GM18502 (cell line): ENCODE measurements at regions not wholly inside any gene's neighbourhood (a gene's known extent, or its start where the extent isn't known, plus 50 kb on each side); places are given as distances from the start of the nearest gene placed in this dataset.
"Not testable (repeated sequence)": the region's sequence is repeated elsewhere in the genome, so short reads cannot be mapped to it uniquely, and the experiment has no call there.

Source experiments
- ATAC-seq: cut with Tn5 transposase; IDR thresholded peaks from one replicate; pipeline ENCODE4 v1.9.1; 2021; ENCODE audit warnings: mild to moderate bottlenecking; ENCODE audit not compliant: unreplicated experiment, poor library complexity

- ATAC-seq, result no peak
These were observed 921.8 kb upstream of the GJE1 start for GRCh38 chr6:141210901-141211300.

DNA sequence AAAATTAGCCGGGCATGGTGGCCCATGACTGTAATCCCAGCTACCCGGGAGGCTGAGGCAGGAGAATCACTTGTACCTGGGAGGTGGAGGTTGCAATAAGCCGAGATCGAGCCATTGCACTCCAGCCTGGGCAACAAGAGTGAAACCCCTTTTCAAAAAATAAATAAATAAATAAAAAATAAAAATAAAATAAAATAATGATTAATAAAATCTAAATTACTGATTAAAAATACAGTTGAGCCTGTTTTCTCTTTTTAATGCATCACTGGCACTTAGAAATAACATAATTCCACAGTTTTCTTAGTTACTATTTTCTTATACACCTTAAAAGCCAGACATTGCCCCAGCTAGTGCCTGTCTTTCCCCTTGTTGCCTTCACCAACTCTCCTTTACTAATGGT lies 922.8 kb upstream of the GJE1 start:
- ATAC-seq, result no peak

GRCh38 chr6:141208101-141208500 lies 924.6 kb upstream of the GJE1 start:
- ATAC-seq, result no peak

GRCh38 chr6:141203902-141204575 lies 928.7 kb upstream of the GJE1 start:
- no peak for ATAC-seq

GRCh38 chr6:141202626-141203025 lies 930.1 kb upstream of the GJE1 start:
- ATAC-seq, result no peak

DNA sequence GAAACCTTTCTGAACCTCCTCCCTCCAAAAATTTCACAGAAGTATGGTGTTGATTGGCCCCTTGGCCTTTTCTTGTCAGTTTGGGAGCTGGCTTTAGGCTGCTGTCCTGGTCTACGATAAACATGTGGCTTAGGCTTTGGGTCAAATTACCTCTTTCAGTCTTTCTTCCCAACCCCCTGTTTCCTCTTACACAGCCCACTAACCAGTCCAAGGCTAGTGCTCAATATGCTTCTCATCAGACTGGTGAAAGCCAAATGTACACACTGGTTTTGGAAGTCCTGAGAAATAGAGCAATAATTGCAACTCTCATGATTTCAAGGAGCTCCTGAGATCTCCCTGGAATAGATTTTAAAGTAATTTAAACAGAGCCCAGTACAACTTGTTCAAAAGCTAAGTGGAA lies 933.7 kb upstream of the GJE1 start:
- ATAC-seq, result no peak

GRCh38 chr6:141195251-141195832 lies 937.4 kb upstream of the GJE1 start:
- ATAC-seq, result no peak

- no peak for ATAC-seq
These were observed 949.4 kb upstream of the GJE1 start for GRCh38 chr6:141183368-141183767.

DNA sequence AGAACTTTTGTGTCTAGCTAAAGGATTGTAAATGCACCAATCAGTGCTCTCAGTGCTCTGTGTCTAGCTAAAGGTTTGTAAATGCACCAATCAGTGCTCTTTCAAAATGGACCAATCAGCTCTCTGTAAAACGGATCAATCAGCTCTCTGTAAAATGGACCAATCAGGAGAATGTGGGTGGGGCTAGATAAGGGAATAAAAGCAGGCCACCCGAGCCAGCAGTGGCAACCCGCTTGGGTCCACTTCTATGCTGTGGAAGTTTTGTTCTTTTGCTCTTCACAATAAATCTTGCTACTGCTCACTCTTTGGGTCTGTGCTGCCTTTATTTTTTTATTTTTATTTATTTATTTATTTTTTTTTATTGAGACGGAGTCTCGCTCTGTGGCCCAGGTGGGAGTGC lies 957.3 kb upstream of the GJE1 start:
- not testable (repeated sequence) for ATAC-seq

DNA sequence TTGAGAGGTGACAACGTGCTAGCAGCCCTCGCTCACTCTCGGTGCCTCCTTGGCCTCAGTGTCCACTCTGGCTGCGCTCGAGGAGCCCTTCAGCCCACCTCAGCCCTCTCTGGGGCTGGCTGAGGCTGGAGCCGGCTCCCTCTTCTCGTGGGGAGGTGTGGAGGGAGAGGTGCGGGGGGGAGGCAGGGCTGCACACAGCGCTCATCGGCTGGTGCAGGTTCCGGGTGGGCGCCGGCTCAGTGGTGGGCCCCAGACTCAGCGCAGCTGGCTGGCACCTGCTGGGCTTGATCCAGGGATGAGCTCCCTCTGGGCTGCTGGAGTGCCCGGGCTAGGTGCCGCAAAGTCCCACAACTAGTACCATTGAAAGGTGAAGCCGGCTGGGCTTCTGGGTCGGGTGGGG lies 957.8 kb upstream of the GJE1 start:
- ATAC-seq, result no peak

DNA sequence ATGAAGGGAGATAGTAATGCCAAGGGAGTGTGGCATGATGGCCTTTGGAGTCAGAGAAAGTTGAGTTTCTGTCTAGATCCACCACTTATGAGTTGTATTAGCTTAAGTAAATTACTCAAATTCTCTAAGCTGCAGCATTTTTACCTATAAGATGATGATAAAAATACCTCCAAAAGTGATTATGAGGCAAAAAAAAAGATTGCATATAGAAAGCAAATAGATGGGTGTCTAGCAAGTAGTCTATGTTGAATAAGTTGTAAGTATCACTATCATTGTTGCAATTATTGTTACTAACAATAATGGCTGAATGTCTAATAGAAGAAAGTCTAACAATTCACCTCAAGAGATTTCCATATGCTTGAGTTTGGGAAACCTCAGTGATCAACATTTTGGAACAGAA lies 959.2 kb upstream of the GJE1 start:
- no peak for ATAC-seq

GRCh38 chr6:141169419-141169818 lies 963.3 kb upstream of the GJE1 start:
- no peak for ATAC-seq

GRCh38 chr6:141167945-141168344 lies 964.8 kb upstream of the GJE1 start:
- ATAC-seq, result no peak

GRCh38 chr6:141165002-141165665 lies 967.6 kb upstream of the GJE1 start:
- no peak for ATAC-seq

- no peak for ATAC-seq
These were observed 968.5 kb upstream of the GJE1 start for GRCh38 chr6:141164042-141164743.

- ATAC-seq, result no peak
These were observed 969.6 kb upstream of the GJE1 start for GRCh38 chr6:141163107-141163506.

- ATAC-seq, result no peak
These were observed 974.0 kb upstream of the GJE1 start for GRCh38 chr6:141158740-141159139.

- ATAC-seq, result no peak
These were observed 979.2 kb upstream of the GJE1 start for GRCh38 chr6:141153563-141153962.

- ATAC-seq, result no peak
These were observed 979.8 kb upstream of the GJE1 start for GRCh38 chr6:141152951-141153350.

DNA sequence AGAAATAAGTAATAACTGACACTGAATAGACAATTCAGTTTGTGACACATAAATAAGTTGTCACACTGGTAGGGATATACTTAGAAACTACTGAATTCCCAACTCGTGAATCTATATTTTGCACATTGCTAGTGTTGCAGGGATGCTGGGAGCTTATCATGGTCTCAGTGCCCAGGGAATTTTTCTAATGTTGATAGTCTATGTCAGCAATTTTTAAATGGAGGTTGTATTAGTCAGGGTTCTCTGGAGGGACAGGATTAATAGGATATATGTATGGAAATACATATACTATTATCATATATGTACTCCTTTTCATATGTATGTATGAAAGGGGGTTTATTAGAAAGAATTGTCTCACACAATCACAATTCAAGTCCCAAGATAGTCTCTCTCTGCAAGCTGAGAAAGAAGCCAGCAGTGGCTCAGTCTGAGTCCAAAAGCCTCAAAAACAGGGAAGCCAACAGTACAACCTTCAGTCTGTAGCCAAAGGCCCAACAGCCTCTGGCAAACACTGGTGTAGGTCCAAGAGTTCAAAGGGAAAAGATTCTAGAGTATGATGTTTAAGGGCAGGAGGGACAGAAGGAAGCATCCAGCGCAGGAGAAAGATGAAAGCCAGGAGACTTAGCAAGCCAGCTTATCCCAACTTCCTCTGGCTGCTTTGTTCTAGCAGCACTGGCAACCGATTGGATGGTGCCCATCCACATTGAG lies 980.9 kb upstream of the GJE1 start:
- no peak for ATAC-seq

- ATAC-seq, result no peak
These were observed 990.9 kb upstream of the GJE1 start for GRCh38 chr6:141141870-141142269.
